RWPE1 (cell line): ENCODE measurements at regions not wholly inside any gene's neighbourhood (a gene's known extent, or its start where the extent isn't known, plus 50 kb on each side); places are given as distances from the start of the nearest gene placed in this dataset.

Source experiments
- CTCF ChIA-PET: fragments of 350-600 bp; sonication (Branson Sonifier 250); formaldehyde crosslinking; extraction: SDS; loops from one replicate; lab custom pipeline; 2021; lab: Yijun Ruan, JAX
- POLR2A ChIA-PET: fragments of 400-600 bp; formaldehyde crosslinking; extraction: SDS; loops from one replicate; lab custom pipeline; 2020; ENCODE audit warnings: antibody characterized with exemption; ENCODE audit not compliant: low non-redundant PET; lab: Yijun Ruan, JAX
- DNase-seq: peaks from one replicate; pipeline ENCODE4 v3.0.0; 2012; ENCODE audit warnings: low spot score
- H3K27ac ChIP-seq: fragments of 450-650 bp; 2 replicates; pipeline ENCODE4 v1.5.1; 2017
- CTCF ChIP-seq: fragments of 450-650 bp; conservative IDR thresholded peaks from 2 replicates; pipeline ENCODE4 v1.5.1; 2017; ENCODE audit warnings: low read depth, mild to moderate bottlenecking

- no peak for TF ChIP-seq CTCF
- ChIA-PET POLR2A (no interaction called here), CTCF (no interaction called here)
- H3K27ac ChIP-seq: no peak overlapping the region
- no peak for DNase-seq
These were observed 52.8 kb upstream of the CAST start for GRCh38 chr5:96609369-96609768.

GRCh38 chr5:96610747-96611146, 51.4 kb upstream of the CAST start:
- no peak for TF ChIP-seq CTCF
- no peak for DNase-seq
- POLR2A ChIA-PET: no interaction called here
- CTCF ChIA-PET: no interaction called here
- no peak overlapping the region for H3K27ac ChIP-seq

DNA sequence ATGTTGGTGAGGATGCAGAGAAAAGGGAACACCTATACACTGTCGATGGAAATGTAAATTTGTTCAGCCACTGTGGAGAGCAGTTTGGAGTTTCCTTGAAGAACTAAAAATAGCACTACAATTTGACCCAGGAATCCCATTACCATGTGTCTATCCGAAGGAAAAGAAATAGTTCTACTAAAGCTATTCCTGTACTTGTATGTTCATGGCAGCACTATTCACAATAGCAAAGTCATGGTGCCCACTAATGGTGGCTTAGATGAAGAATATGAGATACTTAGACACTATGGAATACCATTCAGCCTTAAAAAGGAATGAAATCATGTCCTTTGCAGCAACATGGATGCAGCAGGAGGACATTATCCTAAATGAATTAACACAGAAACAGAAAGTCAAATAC, 50.2 kb upstream of the CAST start:
- CTCF ChIA-PET: interaction anchor here (0.7 kb wide), 1 partner anchor 550 kb away, joined by 3 read pairs; no protein-coding TSS in a partner anchor
- no peak overlapping the region for H3K27ac ChIP-seq
- POLR2A ChIA-PET: no interaction called here
- no peak for TF ChIP-seq CTCF
- no peak for DNase-seq
